ENCODE measurements at regions not wholly inside any gene's neighbourhood (a gene's known extent, or its start where the extent isn't known, plus 50 kb on each side); places are given as distances from the start of the nearest gene placed in this dataset.

GRCh38 chr2:235265348-235265965 is 228.4 kb upstream of the AGAP1 start:
- TF ChIP-seq POLR2A (IDR thresholded peaks at IDR 0.05; ENCODE audit: low read length) (no peak), CTCF (IDR thresholded peaks at IDR 0.05) (no peak), BHLHE40 (IDR thresholded peaks at IDR 0.05; ENCODE audit: low read depth, low read length) (no peak), MAFK (IDR thresholded peaks at IDR 0.05; ENCODE audit: partially characterized antibody) (no peak), CEBPB (IDR thresholded peaks at IDR 0.05) (no peak)
